ENCODE measurements at regions not wholly inside any gene's neighbourhood (a gene's known extent, or its start where the extent isn't known, plus 50 kb on each side); places are given as distances from the start of the nearest gene placed in this dataset.
"Not testable (repeated sequence)": the region's sequence is repeated elsewhere in the genome, so short reads cannot be mapped to it uniquely, and the experiment has no call there.

DNA sequence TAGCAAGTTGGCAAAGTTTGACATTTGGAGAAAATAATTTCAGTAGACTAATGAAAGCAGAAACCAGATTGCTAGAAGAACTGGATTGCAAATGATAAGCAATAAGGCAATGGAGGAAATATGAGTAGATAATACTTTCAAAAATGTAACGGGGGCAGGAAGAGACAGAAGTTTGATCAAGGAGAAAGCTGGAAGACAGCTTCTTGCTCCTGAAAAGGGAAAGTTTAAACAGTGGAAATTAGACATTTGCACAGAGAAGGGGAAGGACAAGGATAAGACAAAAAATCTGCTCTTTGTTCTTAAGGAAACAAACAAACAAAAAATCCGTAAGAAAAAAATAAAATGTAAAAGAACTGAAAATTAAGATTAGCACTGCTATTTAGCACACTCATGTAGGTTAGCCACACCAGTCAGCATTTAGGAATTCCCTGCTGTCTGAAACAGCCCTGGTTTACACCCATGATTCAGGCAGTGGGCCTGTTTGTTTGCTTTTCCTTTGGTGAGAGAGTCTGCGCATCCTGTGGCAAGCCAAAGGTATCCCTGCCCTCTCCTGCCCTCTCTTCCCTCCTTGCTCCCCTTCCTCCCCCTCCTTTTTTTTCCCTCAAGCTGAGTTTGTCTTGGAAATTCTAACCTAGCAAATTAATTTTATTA is 104.3 kb upstream of the CAV2 start:
- H3K36me3 Mint-ChIP-seq (ENCODE audit: low read depth): no peaks in the 10 kb centered on the region
- H3K4me3 Mint-ChIP-seq (ENCODE audit: low read depth): no peak overlapping the region
- H3K9me3 Mint-ChIP-seq: no peaks in the 10 kb centered on the region
- intact Hi-C loops (cut with micrococcal nuclease): no loop called here
- no peak for DNase-seq (ENCODE audit: low spot score)
- H3K27ac Mint-ChIP-seq: no peak overlapping the region
- no peaks in the 10 kb centered on the region for H3K4me1 Mint-ChIP-seq (ENCODE audit: low read depth)
- H3K27me3 Mint-ChIP-seq (ENCODE audit: low read depth): peaks cover 5% of the 10 kb centered on the region

DNA sequence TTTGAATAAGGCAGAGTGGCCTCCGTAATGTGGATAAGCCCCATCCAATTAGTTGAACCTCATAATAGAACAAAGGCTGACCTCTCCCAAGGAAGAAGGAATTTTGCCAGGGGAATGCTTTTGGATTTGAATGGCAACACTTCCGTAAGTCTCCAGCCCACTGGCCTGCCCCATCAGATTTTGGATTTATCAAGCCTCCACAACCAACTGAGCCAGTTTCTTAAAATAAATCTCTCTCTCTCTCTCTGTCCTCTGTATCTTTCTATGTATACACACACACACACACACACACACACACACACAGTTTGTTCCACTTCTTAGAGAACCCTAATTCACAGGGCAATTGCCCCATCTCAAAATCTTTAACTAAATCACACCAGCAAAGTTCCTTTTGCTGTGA is 100.9 kb upstream of the CAV2 start:
- Mint-ChIP-seq H3K4me1 (ENCODE audit: low read depth) (no peaks in the 10 kb centered on the region), H3K4me3 (ENCODE audit: low read depth) (no peak overlapping the region), H3K9me3 (no peaks in the 10 kb centered on the region), H3K27ac (no peak overlapping the region), H3K27me3 (ENCODE audit: low read depth) (peaks cover 10% of the 10 kb centered on the region), H3K36me3 (ENCODE audit: low read depth) (no peaks in the 10 kb centered on the region)
- no peak for DNase-seq (ENCODE audit: low spot score)
- intact Hi-C loops (cut with micrococcal nuclease): no loop called here

DNA sequence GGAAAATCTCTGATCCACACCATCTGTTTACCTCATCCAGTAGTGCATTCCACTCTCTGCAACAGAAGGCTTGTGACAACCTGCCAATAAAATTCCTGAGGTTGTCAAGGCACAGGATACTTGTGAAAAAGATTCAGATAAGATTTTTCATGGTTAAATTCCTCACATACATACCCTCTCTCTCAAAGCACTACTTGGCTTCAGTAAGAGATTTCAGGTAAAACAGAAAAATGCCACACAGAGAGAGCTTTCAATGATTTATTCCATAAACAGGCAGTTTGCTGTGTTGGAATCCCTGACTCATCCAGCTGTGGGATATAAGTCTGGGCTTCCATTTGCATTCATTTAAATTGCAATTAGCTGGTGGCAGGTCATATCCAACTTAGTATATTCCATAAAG is 99.7 kb upstream of the CAV2 start:
- Mint-ChIP-seq H3K4me1 (ENCODE audit: low read depth) (no peaks in the 10 kb centered on the region), H3K36me3 (ENCODE audit: low read depth) (no peaks in the 10 kb centered on the region), H3K27me3 (ENCODE audit: low read depth) (peaks cover 9% of the 10 kb centered on the region), H3K9me3 (no peaks in the 10 kb centered on the region), H3K27ac (no peak overlapping the region), H3K4me3 (ENCODE audit: low read depth) (no peak overlapping the region)
- DNase-seq (ENCODE audit: low spot score): no peak
- intact Hi-C loops (cut with micrococcal nuclease): no loop called here

DNA sequence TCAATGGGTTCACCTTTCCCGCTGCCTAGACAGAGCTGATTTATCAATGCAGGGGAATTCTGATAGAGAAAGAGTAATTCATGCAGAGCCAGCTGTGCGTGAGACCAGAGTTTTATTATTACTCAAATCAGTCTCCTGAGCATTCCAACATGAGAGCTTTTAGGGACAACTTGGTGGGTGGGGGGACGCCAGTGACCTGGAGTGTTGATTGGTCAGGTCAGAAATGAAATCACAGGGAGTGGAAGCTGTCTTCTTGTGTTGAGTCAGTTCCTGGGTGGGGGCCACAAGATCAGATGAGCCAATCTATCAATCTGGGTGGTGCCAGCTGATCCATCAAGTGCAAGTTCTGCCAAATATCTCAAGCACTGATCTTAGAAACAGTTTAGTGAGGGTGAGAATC is 99.0 kb upstream of the CAV2 start:
- Mint-ChIP-seq H3K27ac (no peak overlapping the region), H3K4me1 (ENCODE audit: low read depth) (no peaks in the 10 kb centered on the region), H3K27me3 (ENCODE audit: low read depth) (peaks cover 9% of the 10 kb centered on the region), H3K9me3 (no peaks in the 10 kb centered on the region), H3K36me3 (ENCODE audit: low read depth) (no peaks in the 10 kb centered on the region), H3K4me3 (ENCODE audit: low read depth) (no peak overlapping the region)
- intact Hi-C loops (cut with micrococcal nuclease): no loop called here
- no peak for DNase-seq (ENCODE audit: low spot score)

DNA sequence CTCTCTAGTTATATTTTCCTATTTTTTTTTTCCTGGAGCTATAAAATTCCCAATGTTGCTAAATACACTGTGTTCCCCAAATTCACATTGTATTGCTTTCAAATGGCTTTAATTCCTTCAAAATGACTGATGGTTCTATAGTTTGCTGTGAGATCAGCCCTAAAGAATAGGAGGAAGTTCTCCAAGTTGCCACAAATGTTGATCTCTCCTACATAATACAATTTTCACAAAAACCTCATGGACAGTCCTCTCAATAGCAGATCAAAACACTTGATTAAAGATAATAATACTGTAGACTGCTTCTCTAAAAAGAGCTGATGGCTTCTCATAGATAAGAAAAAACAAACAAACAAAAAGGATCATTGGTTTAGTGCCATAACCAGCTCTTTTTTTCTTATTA is 97.8 kb upstream of the CAV2 start:
- Mint-ChIP-seq H3K27me3 (ENCODE audit: low read depth) (peaks cover 9% of the 10 kb centered on the region), H3K27ac (no peak overlapping the region), H3K9me3 (no peaks in the 10 kb centered on the region), H3K4me1 (ENCODE audit: low read depth) (no peaks in the 10 kb centered on the region), H3K36me3 (ENCODE audit: low read depth) (no peaks in the 10 kb centered on the region), H3K4me3 (ENCODE audit: low read depth) (no peak overlapping the region)
- intact Hi-C loops (cut with micrococcal nuclease): no loop called here
- no peak for DNase-seq (ENCODE audit: low spot score)

DNA sequence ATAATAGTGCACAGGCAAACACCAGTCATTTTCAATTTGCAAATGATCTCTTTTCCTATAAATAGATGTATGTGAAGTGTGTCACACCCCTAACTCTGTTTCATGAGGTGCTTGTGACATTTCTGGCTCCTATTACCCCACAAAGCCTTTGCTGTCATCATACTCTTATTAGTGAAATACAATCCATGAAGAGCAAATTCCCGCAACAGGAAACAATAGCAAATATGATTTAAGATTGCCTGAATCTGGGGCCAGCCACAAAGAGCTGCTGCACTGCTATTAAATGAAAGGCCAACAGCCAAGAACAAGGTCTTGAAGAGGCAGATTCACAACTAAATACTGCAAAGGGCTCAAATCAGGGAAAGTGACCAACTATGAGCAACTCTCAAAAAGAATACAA is 96.3 kb upstream of the CAV2 start:
- Mint-ChIP-seq H3K27ac (no peak overlapping the region), H3K4me3 (ENCODE audit: low read depth) (no peak overlapping the region), H3K27me3 (ENCODE audit: low read depth) (peaks cover 9% of the 10 kb centered on the region), H3K36me3 (ENCODE audit: low read depth) (no peaks in the 10 kb centered on the region), H3K4me1 (ENCODE audit: low read depth) (no peaks in the 10 kb centered on the region), H3K9me3 (no peaks in the 10 kb centered on the region)
- DNase-seq (ENCODE audit: low spot score): no peak
- intact Hi-C loops (cut with micrococcal nuclease): no loop called here

DNA sequence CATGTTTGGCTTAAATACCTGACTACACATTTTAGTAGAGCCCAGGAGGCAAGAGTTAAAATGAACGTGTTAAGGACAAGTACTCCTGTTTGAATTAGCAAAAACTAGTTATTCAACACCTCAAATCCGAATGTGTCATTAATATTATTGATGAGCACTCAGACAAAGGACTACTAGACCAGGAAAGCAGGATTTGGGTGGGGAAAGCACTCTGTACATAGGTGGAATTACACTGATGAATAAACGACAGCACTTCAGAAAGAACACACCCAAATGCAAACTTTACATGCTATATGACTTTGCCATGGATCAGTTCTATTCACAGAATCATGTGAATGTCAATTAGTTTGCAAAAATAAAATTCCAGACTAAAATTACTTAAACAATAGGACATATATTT is 95.1 kb upstream of the CAV2 start:
- Mint-ChIP-seq H3K9me3 (no peaks in the 10 kb centered on the region), H3K4me3 (ENCODE audit: low read depth) (no peak overlapping the region), H3K27ac (no peak overlapping the region), H3K27me3 (ENCODE audit: low read depth) (peaks cover 9% of the 10 kb centered on the region), H3K4me1 (ENCODE audit: low read depth) (no peaks in the 10 kb centered on the region), H3K36me3 (ENCODE audit: low read depth) (no peaks in the 10 kb centered on the region)
- DNase-seq (ENCODE audit: low spot score): no peak
- intact Hi-C loops (cut with micrococcal nuclease): no loop called here

DNA sequence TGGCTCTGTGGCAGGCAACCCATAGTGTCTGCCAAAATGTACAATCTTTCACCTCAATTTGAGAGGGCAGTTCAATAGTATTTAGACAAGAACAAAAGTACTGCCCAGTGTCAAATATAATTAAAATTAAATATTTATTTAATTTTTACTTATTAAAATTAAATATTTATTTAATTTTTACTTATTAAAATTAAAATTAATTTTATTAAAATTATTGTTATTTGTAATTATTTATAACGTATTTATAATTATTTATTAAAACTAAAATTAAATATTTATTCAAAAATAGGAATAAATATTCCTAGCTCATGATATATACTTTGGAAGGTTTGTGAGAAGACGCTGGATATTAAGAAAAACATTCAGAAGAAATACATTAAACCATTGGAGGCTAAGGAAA is 93.7 kb upstream of the CAV2 start:
- H3K4me1 Mint-ChIP-seq (ENCODE audit: low read depth): no peaks in the 10 kb centered on the region
- peaks cover 9% of the 10 kb centered on the region for H3K27me3 Mint-ChIP-seq (ENCODE audit: low read depth)
- no peak overlapping the region for H3K4me3 Mint-ChIP-seq (ENCODE audit: low read depth)
- H3K36me3 Mint-ChIP-seq (ENCODE audit: low read depth): no peaks in the 10 kb centered on the region
- no peak overlapping the region for H3K27ac Mint-ChIP-seq
- intact Hi-C loops (cut with micrococcal nuclease): no loop called here
- no peaks in the 10 kb centered on the region for H3K9me3 Mint-ChIP-seq
- DNase-seq (ENCODE audit: low spot score): no peak

DNA sequence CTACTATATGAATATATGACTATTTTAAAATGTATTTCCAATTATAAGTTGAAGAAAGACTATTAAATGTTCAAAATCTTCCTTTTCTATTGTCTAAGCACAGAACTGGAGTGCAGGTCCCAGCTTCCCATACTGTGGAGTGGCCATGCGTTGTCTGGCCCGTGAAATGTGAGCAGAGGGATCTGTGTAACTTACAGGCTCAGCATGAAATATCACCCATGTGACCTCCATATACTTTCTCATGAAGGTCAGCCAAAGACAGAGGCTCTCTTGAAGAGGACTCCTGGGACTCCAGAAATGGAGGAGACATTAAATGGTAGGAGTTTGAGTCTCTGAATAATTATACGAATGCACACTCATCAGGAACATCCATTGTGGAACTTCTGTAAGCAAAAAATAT is 92.4 kb upstream of the CAV2 start:
- no peak for DNase-seq (ENCODE audit: low spot score)
- Mint-ChIP-seq H3K36me3 (ENCODE audit: low read depth) (no peaks in the 10 kb centered on the region), H3K9me3 (no peaks in the 10 kb centered on the region), H3K4me1 (ENCODE audit: low read depth) (no peaks in the 10 kb centered on the region), H3K27ac (no peak overlapping the region), H3K4me3 (ENCODE audit: low read depth) (no peak overlapping the region), H3K27me3 (ENCODE audit: low read depth) (peaks cover 5% of the 10 kb centered on the region)
- intact Hi-C loops (cut with micrococcal nuclease): no loop called here

DNA sequence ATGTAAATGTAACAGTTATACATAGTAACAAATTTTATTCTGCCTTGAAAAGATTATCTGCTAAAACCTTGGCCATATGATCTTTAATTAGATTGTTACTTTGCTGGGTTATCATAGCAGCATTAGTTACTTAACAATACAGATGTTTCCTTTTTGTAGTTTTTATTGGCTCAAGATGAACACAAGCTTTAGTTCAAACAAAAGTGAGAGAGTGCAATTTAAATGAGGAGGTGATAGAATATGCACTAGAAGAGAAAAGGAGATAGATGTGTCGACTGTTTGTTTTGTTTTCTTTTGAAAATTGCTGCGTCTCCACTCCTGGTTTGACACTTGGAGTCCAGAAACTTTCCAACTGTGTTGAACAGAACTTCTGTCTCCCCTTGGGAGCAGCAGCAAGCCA is 91.4 kb upstream of the CAV2 start:
- intact Hi-C loops (cut with micrococcal nuclease): no loop called here
- no peaks in the 10 kb centered on the region for H3K36me3 Mint-ChIP-seq (ENCODE audit: low read depth)
- H3K27me3 Mint-ChIP-seq (ENCODE audit: low read depth): peaks cover 3% of the 10 kb centered on the region
- no peaks in the 10 kb centered on the region for H3K9me3 Mint-ChIP-seq
- no peak overlapping the region for H3K27ac Mint-ChIP-seq
- H3K4me1 Mint-ChIP-seq (ENCODE audit: low read depth): no peaks in the 10 kb centered on the region
- no peak for DNase-seq (ENCODE audit: low spot score)
- no peak overlapping the region for H3K4me3 Mint-ChIP-seq (ENCODE audit: low read depth)

DNA sequence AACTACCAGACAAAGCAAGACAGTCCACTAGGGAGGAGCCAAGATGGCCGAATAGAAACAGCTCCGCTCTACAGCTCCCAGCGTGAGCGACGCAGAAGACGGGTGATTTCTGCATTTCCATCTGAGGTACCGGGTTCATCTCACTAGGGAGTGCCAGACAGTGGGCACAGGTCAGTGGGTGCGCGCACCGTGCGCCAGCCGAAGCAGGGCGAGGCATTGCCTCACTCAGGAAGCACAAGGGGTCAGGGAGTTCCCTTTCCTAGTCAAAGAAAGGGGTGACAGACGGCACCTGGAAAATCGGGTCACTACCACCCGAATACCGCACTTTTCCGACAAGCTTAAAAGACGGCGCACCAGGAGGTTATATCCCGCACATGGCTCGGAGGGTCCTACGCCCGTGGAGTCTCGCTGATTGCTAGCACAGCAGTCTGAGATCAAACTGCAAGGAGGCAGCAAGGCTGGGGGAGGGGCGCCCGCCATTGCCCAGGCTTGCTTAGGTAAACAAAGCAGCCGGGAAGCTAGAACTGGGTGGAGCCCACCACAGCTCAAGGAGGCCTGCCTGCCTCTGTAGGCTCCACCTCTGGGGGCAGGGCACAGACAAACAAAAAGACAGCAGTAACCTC is 90.6 kb upstream of the CAV2 start:
- H3K27ac Mint-ChIP-seq; H3K9me3 Mint-ChIP-seq; H3K4me3 Mint-ChIP-seq (ENCODE audit: low read depth); H3K27me3 Mint-ChIP-seq (ENCODE audit: low read depth); H3K4me1 Mint-ChIP-seq (ENCODE audit: low read depth); H3K36me3 Mint-ChIP-seq (ENCODE audit: low read depth); DNase-seq (ENCODE audit: low spot score); intact Hi-C loops (cut with micrococcal nuclease): not testable (repeated sequence)

DNA sequence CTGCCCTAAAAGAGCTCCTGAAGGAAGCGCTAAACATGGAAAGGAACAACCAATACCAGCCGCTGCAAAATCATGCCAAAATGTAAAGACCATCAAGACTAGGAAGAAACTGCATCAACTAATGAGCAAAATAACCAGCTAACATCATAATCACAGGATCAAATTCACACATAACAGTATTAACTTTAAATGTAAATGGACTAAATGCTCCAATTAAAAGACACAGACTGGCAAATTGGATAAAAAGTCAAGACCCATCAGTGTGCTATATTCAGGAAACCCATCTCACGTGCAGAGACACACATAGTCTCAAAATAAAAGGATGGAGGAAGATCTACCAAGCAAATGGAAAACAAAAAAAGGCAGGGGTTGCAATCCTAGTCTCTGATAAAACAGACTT is 88.8 kb upstream of the CAV2 start:
- DNase-seq (ENCODE audit: low spot score); intact Hi-C loops (cut with micrococcal nuclease); H3K27ac Mint-ChIP-seq; H3K27me3 Mint-ChIP-seq (ENCODE audit: low read depth); H3K36me3 Mint-ChIP-seq (ENCODE audit: low read depth); H3K4me3 Mint-ChIP-seq (ENCODE audit: low read depth); H3K9me3 Mint-ChIP-seq; H3K4me1 Mint-ChIP-seq (ENCODE audit: low read depth): not testable (repeated sequence)

DNA sequence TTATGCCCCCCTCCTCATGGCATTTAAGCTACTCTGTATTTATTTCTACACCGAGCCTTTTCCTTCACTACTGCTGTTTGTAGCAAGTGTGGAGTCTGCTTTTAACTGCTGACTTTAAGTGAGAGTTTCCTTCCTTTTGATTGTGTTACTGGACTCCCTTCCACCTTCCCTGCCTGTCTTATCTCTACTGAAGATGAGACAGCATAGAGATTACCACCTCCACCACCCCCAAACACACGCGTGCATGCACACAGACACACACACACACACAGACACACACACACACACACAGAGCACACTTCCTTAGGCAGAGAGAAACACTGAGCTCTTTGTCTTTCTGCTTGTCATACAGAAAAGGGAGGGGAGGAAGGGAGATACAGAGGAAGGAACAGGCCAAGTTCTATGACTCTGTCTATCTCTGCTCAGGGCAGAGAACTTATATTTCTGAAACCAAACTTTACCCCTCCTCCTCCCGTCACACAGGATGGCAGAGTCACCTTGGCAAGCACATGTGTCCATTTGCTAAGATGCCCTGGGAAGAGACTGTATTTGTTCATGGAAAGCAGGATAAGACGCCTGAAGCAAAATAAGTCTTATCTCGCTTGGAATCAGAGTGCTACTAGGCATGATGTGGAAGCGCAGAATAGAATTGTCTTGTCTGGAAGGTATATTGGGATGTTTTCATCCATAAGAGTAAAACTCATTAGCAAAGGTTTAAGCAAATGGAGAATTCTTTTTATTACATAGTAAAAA is 81.8 kb upstream of the CAV2 start:
- intact Hi-C loops (cut with micrococcal nuclease): no loop called here
- Mint-ChIP-seq H3K4me1 (ENCODE audit: low read depth) (no peaks in the 10 kb centered on the region), H3K4me3 (ENCODE audit: low read depth) (no peak overlapping the region), H3K27me3 (ENCODE audit: low read depth) (peaks cover 7% of the 10 kb centered on the region), H3K9me3 (no peaks in the 10 kb centered on the region), H3K36me3 (ENCODE audit: low read depth) (no peaks in the 10 kb centered on the region), H3K27ac (no peak overlapping the region)
- DNase-seq (ENCODE audit: low spot score): no peak
